ENCODE measurements at regions not wholly inside any gene's neighbourhood (a gene's known extent, or its start where the extent isn't known, plus 50 kb on each side); places are given as distances from the start of the nearest gene placed in this dataset.

DNA sequence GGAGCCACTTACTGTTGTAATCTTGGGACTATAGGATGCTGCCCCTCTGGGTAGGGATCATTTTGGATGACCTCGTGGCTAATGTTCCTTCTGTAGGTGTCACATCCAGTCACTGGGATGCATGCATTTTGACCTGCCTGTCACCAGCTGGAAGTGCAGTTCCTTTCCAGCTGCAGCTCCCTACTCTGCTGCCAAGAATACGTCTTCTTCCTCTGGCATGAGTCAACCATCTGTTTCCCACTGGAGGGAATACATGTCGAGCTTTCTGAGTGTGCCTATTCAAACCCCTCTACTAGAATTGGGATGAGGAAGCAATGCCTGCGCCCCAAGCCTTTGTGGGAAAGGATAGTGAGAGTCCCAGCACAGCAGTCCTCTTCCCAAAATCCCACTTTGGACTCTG is 415.5 kb upstream of the ADAMTS5 start:
- DNase-seq: no peak
- no peak overlapping the region for H3K4me3 ChIP-seq
- H3K9me3 ChIP-seq (ENCODE audit: low read depth): no peaks in the 10 kb centered on the region
- no peak overlapping the region for H3K9ac ChIP-seq
- no peak overlapping the region for H3K4me2 ChIP-seq (ENCODE audit: unreplicated experiment)
- no peak for TF ChIP-seq EZH2phosphoT487 (IDR thresholded peaks at IDR 0.05; ENCODE audit: insufficient read depth, low read depth)
- no peak for TF ChIP-seq EZH2 (IDR thresholded peaks at IDR 0.05; ENCODE audit: insufficient read depth, poor library complexity, severe bottlenecking)
- H3F3A ChIP-seq (ENCODE audit: insufficient read depth): no peaks in the 10 kb centered on the region
- H3K27me3 ChIP-seq (replicated peaks; ENCODE audit: insufficient read depth): no peaks in the 10 kb centered on the region
- no peak overlapping the region for H3K27ac ChIP-seq
- 0 out of 2 replicates have a peak, but pooled peaks cover 3% of the 10 kb centered on the region for H3K4me1 ChIP-seq (ENCODE audit: insufficient read depth)
- H4K20me1 ChIP-seq (ENCODE audit: insufficient read depth): no peaks in the 10 kb centered on the region
- H3K79me2 ChIP-seq (ENCODE audit: insufficient read depth): no peaks in the 10 kb centered on the region
- in situ Hi-C loops (cut with MboI): no loop called here
- H3K36me3 ChIP-seq (ENCODE audit: low read depth): no peaks in the 10 kb centered on the region
- no peaks in the 10 kb centered on the region for H3K9me2 ChIP-seq (ENCODE audit: insufficient read depth)
- H2AFZ ChIP-seq: no peak overlapping the region
- 38 to 42% methylated on average over 4 of the region's 4 CpGs for WGBS, 2 experiments (ENCODE audit: low coverage in 1 of 2, low lambda C conversion rate in 2 of 2, missing lambda C conversion rate in 2 of 2)

DNA sequence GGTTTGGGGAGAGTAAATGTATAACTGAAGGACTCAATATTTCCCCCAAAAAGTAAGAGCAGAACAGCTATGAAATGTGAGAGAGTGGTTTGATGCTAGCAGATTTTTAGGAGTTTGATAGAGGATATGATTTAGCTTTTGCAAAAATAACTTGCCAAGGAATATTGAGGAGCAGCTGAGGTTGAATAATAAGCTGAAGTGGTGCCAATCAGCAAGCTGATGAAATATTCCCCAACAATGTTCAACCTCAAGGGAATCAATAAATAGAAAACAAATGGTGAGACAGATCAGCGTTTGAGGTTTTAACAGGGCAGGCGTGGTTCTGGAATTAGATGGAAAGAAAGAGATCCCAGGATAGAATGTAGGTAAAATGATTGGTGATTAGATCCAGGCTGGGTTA is 413.4 kb upstream of the ADAMTS5 start:
- 19 to 25% methylated on average over 2 of the region's 2 CpGs for WGBS, 2 experiments (ENCODE audit: low coverage in 1 of 2, low lambda C conversion rate in 2 of 2, missing lambda C conversion rate in 2 of 2)
- TF ChIP-seq EZH2phosphoT487 (IDR thresholded peaks at IDR 0.05; ENCODE audit: insufficient read depth, low read depth) (no peak), EZH2 (IDR thresholded peaks at IDR 0.05; ENCODE audit: insufficient read depth, poor library complexity, severe bottlenecking) (no peak)
- in situ Hi-C loops (cut with MboI): no loop called here
- Histone ChIP-seq H3K9me2 (ENCODE audit: insufficient read depth) (no peaks in the 10 kb centered on the region), H3K4me3 (no peak overlapping the region), H3K36me3 (ENCODE audit: low read depth) (no peaks in the 10 kb centered on the region), H3F3A (ENCODE audit: insufficient read depth) (no peaks in the 10 kb centered on the region), H3K4me2 (ENCODE audit: unreplicated experiment) (no peak overlapping the region), H4K20me1 (ENCODE audit: insufficient read depth) (no peaks in the 10 kb centered on the region), H3K27ac (no peak overlapping the region), H3K27me3 (replicated peaks; ENCODE audit: insufficient read depth) (no peaks in the 10 kb centered on the region), H2AFZ (peak overlapping the region; percentile 57), H3K79me2 (ENCODE audit: insufficient read depth) (no peaks in the 10 kb centered on the region), H3K9me3 (ENCODE audit: low read depth) (no peaks in the 10 kb centered on the region), H3K9ac (no peak overlapping the region), H3K4me1 (ENCODE audit: insufficient read depth) (0 out of 2 replicates have a peak, but pooled peaks cover 3% of the 10 kb centered on the region)
- peak; percentile 7 for DNase-seq

DNA sequence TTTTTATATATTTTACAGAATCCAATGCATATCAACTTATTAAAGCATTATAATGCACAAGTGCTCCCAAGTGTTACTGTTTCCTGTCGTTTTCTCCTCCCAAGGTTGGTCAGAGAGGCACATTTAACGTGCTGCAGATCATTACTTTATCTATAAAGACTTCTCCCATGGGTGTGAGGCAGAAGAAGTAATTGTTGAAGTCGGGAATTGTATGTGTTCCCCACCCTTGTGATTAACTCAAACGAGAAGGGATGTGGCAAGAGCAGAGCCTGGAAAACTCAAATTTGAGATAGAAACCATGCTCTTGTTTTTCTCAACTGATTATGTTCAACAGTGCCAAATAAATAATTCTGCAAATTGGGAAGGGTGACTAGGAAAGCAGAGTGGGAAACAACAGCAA is 412.5 kb upstream of the ADAMTS5 start:
- H3F3A ChIP-seq (ENCODE audit: insufficient read depth): no peaks in the 10 kb centered on the region
- 18 to 24% methylated on average over 4 of the region's 4 CpGs for WGBS, 2 experiments (ENCODE audit: low coverage in 1 of 2, low lambda C conversion rate in 2 of 2, missing lambda C conversion rate in 2 of 2)
- H3K4me1 ChIP-seq (ENCODE audit: insufficient read depth): 0 out of 2 replicates have a peak, but pooled peaks cover 3% of the 10 kb centered on the region
- H3K9ac ChIP-seq: no peak overlapping the region
- H3K27ac ChIP-seq: no peak overlapping the region
- H3K27me3 ChIP-seq (replicated peaks; ENCODE audit: insufficient read depth): no peaks in the 10 kb centered on the region
- H4K20me1 ChIP-seq (ENCODE audit: insufficient read depth): no peaks in the 10 kb centered on the region
- peak; percentile 5 for DNase-seq
- H3K79me2 ChIP-seq (ENCODE audit: insufficient read depth): no peaks in the 10 kb centered on the region
- no peak overlapping the region for H3K4me2 ChIP-seq (ENCODE audit: unreplicated experiment)
- no peak overlapping the region for H3K4me3 ChIP-seq
- no peak for TF ChIP-seq EZH2 (IDR thresholded peaks at IDR 0.05; ENCODE audit: insufficient read depth, poor library complexity, severe bottlenecking)
- TF ChIP-seq EZH2phosphoT487 (IDR thresholded peaks at IDR 0.05; ENCODE audit: insufficient read depth, low read depth): no peak
- H2AFZ ChIP-seq: peak overlapping the region; percentile 12; the same call in 1 of the 2 replicates
- H3K36me3 ChIP-seq (ENCODE audit: low read depth): no peaks in the 10 kb centered on the region
- in situ Hi-C loops (cut with MboI): no loop called here
- no peaks in the 10 kb centered on the region for H3K9me2 ChIP-seq (ENCODE audit: insufficient read depth)
- no peaks in the 10 kb centered on the region for H3K9me3 ChIP-seq (ENCODE audit: low read depth)

DNA sequence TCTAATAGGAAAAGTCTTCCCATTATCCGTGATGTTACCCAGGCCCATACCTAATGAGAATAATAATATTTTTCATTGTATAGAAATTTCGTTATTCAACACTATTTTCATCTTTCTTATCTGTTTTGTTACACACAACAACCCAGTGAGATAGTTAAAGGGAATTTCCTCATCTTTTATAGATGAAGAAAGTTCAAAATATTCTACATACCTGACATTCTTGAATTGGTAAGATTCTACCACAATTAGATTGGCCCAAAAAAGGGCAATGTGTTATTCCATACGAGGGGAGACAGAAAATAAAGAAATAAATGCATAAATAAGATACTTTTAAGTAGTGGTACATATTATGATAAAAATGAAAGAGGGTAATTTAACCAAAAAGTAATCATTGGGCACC is 405.5 kb upstream of the ADAMTS5 start:
- Histone ChIP-seq H3K36me3 (ENCODE audit: low read depth) (no peaks in the 10 kb centered on the region), H3K9me2 (ENCODE audit: insufficient read depth) (no peaks in the 10 kb centered on the region), H2AFZ (no peak overlapping the region), H3K4me1 (ENCODE audit: insufficient read depth) (peaks cover 16% of the 10 kb centered on the region), H4K20me1 (ENCODE audit: insufficient read depth) (no peaks in the 10 kb centered on the region), H3K9ac (no peak overlapping the region), H3K4me2 (ENCODE audit: unreplicated experiment) (no peak overlapping the region), H3K9me3 (ENCODE audit: low read depth) (no peaks in the 10 kb centered on the region), H3K27ac (no peak overlapping the region), H3F3A (ENCODE audit: insufficient read depth) (no peaks in the 10 kb centered on the region), H3K79me2 (ENCODE audit: insufficient read depth) (no peaks in the 10 kb centered on the region), H3K27me3 (replicated peaks; ENCODE audit: insufficient read depth) (no peaks in the 10 kb centered on the region), H3K4me3 (no peak overlapping the region)
- TF ChIP-seq EZH2 (IDR thresholded peaks at IDR 0.05; ENCODE audit: insufficient read depth, poor library complexity, severe bottlenecking) (no peak), EZH2phosphoT487 (IDR thresholded peaks at IDR 0.05; ENCODE audit: insufficient read depth, low read depth) (no peak)
- no peak for DNase-seq
- 76 to 80% methylated on average over 3 of the region's 3 CpGs for WGBS, 2 experiments (ENCODE audit: low coverage in 1 of 2, low lambda C conversion rate in 2 of 2, missing lambda C conversion rate in 2 of 2)
- in situ Hi-C loops (cut with MboI): no loop called here

DNA sequence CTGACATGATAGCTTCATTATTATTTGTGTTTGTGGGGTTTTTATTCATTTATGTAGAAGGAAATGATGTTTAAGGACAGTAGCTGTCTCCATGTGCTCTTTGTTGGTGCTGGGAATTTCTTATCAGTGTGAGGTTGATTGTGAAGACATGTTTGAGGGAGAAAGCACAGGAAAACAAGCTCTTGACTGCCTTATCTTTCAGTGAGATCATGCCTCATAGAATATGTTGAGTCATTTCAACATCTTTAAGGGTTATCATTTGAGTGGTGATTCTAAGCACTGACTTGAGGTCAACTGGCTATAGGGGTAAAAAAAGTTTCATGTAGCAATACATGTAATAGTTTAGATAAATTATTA is 405.1 kb upstream of the ADAMTS5 start:
- Histone ChIP-seq H3K4me1 (ENCODE audit: insufficient read depth) (peaks cover 16% of the 10 kb centered on the region), H2AFZ (no peak overlapping the region), H3K9me2 (ENCODE audit: insufficient read depth) (no peaks in the 10 kb centered on the region), H3K9ac (no peak overlapping the region), H3K36me3 (ENCODE audit: low read depth) (no peaks in the 10 kb centered on the region), H3K4me3 (no peak overlapping the region), H3K27ac (no peak overlapping the region), H3K9me3 (ENCODE audit: low read depth) (no peaks in the 10 kb centered on the region), H3K4me2 (ENCODE audit: unreplicated experiment) (no peak overlapping the region), H3K79me2 (ENCODE audit: insufficient read depth) (no peaks in the 10 kb centered on the region), H4K20me1 (ENCODE audit: insufficient read depth) (no peaks in the 10 kb centered on the region), H3K27me3 (replicated peaks; ENCODE audit: insufficient read depth) (no peaks in the 10 kb centered on the region), H3F3A (ENCODE audit: insufficient read depth) (no peaks in the 10 kb centered on the region)
- TF ChIP-seq EZH2 (IDR thresholded peaks at IDR 0.05; ENCODE audit: insufficient read depth, poor library complexity, severe bottlenecking): no peak
- TF ChIP-seq EZH2phosphoT487 (IDR thresholded peaks at IDR 0.05; ENCODE audit: insufficient read depth, low read depth): no peak
- no peak for DNase-seq
- in situ Hi-C loops (cut with MboI): no loop called here

Measured in GM23248 (cell line).